ENCODE measurements at regions not wholly inside any gene's neighbourhood (a gene's known extent, or its start where the extent isn't known, plus 50 kb on each side); places are given as distances from the start of the nearest gene placed in this dataset.

GRCh38 chr16:73549984-73550631, 502.2 kb upstream of the ZFHX3 start:
- Mint-ChIP-seq H3K4me3 (no peak overlapping the region), H3K4me1 (peaks cover 27% of the 10 kb centered on the region), H3K36me3 (ENCODE audit: low read depth) (no peaks in the 10 kb centered on the region), H3K9me3 (no peaks in the 10 kb centered on the region), H3K27ac (no peak overlapping the region), H3K27me3 (ENCODE audit: low read depth) (peaks cover 38% of the 10 kb centered on the region)
- no peak for TF ChIP-seq CTCF (IDR thresholded peaks at IDR 0.05; ENCODE audit: unreplicated experiment in 3 of 3)

- TF ChIP-seq CTCF (IDR thresholded peaks at IDR 0.05; ENCODE audit: unreplicated experiment in 3 of 3), result no peak
- Mint-ChIP-seq H3K9me3 (no peaks in the 10 kb centered on the region), H3K4me3 (no peak overlapping the region), H3K36me3 (ENCODE audit: low read depth) (no peaks in the 10 kb centered on the region), H3K4me1 (peaks cover 49% of the 10 kb centered on the region), H3K27me3 (ENCODE audit: low read depth) (peaks cover 57% of the 10 kb centered on the region), H3K27ac (no peak overlapping the region)
Measured at GRCh38 chr16:73547552-73548403, 499.9 kb upstream of the ZFHX3 start.

DNA sequence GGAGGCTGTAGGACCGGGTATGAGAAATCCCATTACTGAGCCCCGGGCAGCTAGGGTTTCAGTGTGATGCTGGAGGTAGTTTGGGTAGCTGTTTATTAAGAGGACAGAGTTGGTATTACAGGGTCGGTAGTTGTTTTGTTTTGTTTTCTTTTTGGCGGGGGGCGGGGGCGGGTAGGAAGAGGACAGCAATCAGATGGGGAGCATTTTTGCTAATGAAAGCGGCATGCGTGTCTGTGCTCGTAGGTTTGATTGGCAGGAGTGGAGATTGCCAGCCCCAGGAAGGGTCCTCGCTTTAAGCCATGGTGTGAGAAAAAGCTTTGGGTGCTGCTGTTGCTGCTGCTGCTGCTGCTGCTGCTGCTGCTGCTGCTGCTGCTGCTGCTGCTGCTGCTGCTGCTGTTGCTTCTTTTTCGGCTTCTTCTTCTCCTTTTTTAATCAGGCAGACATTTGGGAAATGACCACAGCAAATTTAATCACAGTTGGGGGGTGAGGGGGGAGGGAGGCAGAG, 498.5 kb upstream of the ZFHX3 start:
- TF ChIP-seq CTCF (IDR thresholded peaks at IDR 0.05; ENCODE audit: unreplicated experiment in 3 of 3), result peak in 1 of 3 experiments; percentile 3
- Mint-ChIP-seq H3K4me3 (peak overlapping the region; percentile 3 to 20 (median 19)), H3K27ac (no peak overlapping the region), H3K36me3 (ENCODE audit: low read depth) (no peaks in the 10 kb centered on the region), H3K9me3 (no peaks in the 10 kb centered on the region), H3K4me1 (peaks cover 53% of the 10 kb centered on the region), H3K27me3 (ENCODE audit: low read depth) (peaks cover 56% of the 10 kb centered on the region)

DNA sequence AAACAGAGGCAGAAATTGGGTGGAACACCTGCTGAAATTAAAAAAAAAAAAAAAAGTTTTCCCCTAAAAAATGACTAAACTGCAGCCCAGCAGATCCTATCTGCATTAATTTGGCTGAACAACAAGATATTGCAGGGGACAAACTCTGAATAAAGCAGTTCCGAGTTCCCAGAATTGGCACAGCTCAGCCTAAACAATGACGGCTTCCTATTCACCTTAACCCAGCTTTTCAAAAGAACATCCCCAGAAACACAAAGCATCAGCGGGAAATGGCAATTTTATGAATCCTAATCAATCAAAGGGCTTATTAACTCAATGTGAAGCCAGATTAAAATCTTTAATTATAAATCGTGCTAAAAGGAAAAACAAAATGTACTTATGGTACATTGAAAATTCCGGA, 497.8 kb upstream of the ZFHX3 start:
- no peak for TF ChIP-seq CTCF (IDR thresholded peaks at IDR 0.05; ENCODE audit: unreplicated experiment in 3 of 3)
- Mint-ChIP-seq H3K4me3 (no peak overlapping the region), H3K9me3 (no peaks in the 10 kb centered on the region), H3K36me3 (ENCODE audit: low read depth) (no peaks in the 10 kb centered on the region), H3K4me1 (peaks cover 53% of the 10 kb centered on the region), H3K27ac (no peak overlapping the region), H3K27me3 (ENCODE audit: low read depth) (peaks cover 56% of the 10 kb centered on the region)

DNA sequence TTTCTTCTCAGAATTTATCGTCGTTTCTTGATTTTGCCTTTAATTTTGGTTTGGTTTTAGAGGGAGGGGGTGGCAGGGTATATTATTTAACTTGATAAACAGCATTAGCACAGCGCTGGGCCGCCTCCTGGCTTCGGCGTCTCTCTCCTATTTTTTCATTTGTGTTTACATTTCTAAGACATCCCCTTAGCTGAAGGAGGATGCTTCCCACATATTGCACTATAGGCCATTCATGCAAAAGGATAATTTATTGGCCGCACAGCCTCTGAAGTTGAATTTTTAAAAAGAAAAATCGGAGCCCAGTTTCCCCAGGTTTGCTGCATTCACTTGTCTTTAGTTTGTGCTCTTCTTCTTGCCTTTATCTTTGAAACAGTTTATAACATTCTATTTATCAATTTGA, 497.4 kb upstream of the ZFHX3 start:
- TF ChIP-seq CTCF (IDR thresholded peaks at IDR 0.05; ENCODE audit: unreplicated experiment in 3 of 3), result no peak
- peak overlapping the region in 1 of 3 experiments; percentile 1 for H3K27ac Mint-ChIP-seq

More for the DNA sequence above, 497.4 kb upstream of the ZFHX3 start:
- Mint-ChIP-seq H3K27me3 (ENCODE audit: low read depth) (peaks cover 56% of the 10 kb centered on the region), H3K4me3 (peak overlapping the region in 2 of 3 experiments; percentile 32 to 33), H3K9me3 (no peaks in the 10 kb centered on the region), H3K4me1 (peaks cover 55% of the 10 kb centered on the region), H3K36me3 (ENCODE audit: low read depth) (no peaks in the 10 kb centered on the region)

Measured in nephron (organoid).